Activated CD8-positive, alpha-beta memory T cell treated with anti-CD3 and anti-CD28 coated beads, Interleukin-2, amount 50 U/mL, for 48 hours (primary cell): ENCODE measurements at regions not wholly inside any gene's neighbourhood (a gene's known extent, or its start where the extent isn't known, plus 50 kb on each side); places are given as distances from the start of the nearest gene placed in this dataset.

Experiments
- DNase-seq: peaks from one replicate; pipeline ENCODE4 v3.0.0-alpha.2; 2020

GRCh38 chr3:25272090-25272489 lies 156.0 kb upstream of the RARB start:
- DNase-seq: no peak

DNA sequence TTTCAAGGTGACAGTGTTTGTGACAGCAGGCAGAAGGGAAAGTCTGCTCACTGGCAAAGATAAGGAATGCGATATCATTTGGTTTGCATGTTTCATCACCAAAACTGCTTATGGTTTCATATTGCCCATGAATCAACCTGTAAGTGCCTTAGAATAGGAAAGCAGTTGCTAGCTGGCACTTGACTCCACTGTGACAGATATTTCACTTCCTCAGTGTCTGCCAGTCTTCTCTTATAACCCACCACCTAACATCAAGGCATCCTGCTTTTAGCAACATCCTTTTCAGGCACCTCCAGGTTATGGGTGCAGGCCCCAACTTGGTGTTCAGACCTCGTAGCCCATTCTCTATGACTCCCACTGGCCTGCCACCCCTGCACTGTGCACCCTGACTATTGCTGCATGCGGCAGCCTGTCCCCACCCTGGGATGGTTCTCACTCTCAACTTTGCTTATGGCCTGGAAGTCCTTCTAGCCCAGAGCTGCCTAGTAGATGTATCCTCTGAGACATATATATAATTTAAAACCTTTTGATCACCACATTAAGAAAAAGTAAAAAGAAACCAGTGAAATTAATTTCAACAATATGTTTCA lies 154.4 kb upstream of the RARB start:
- DNase-seq: no peak

DNA sequence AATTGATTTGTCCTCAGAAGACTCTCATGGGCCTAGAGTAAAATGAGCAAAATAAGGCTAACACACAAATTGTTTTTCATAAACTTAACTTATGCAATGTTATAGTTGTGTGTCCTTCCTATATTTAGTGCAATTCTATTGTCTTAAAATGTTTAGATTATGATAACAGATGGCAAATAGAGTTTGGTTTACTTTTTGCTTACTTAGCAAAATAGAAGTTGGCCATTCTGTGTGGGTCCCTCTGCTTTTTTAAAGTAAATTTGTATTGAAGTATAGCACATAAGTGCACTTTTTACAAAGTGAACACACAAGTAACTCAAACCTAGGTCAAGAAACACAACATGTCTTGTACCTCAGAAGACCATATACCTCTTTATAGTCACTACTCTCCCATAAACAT lies 150.6 kb upstream of the RARB start:
- DNase-seq: no peak

DNA sequence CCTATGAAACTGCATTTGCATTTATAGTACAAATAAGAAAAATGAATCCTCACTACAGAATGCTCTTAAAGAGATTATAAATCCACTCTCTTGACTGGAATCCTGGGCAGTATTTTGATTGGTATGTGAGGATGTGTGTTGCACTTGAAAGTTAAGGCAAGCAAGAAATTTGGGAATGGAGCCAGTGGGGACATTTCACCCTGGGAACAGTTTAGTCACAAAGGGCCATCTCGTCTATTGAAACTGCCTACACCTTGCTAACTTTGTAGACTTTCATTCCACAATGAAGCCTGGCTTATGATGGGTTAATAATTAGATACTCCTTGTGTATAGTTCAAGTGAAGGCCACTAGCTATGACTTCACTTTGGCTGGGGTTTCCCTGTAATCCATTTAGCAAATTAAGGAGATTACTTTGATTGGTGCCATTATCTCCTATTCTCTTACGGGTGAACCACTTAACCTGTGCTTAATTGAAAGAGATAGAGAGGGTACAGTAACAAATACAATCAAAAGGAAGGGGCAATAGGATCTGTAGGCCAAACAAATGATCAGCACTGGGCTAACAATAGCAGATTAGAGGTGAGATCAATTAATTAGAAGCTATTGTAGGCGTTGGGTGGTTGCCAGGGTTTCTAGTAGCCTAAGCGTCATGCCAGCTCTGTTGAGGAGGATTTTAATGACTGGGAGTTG lies 146.9 kb upstream of the RARB start:
- DNase-seq: no peak

- no peak for DNase-seq
Measured at GRCh38 chr3:25281732-25282126, 146.3 kb upstream of the RARB start.

DNA sequence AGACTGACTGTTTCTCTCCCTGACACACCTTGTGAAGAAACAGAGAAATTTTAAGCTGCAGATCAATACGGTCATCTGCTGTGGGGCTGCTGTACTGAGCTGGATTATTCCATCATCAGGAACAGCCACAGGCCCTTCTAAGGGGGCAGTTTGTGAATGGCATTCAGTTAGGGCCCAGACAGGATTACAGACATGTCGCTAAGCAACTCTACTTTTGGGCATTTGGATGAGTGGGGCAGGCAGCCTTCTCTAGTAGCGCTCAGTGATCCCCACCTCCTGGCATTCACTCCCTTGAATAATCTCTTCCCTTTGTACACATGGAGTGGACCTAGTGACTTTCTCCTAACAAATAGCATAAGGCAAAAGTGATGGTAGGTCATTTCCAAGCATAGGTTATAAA lies 144.4 kb upstream of the RARB start:
- no peak for DNase-seq

GRCh38 chr3:25284249-25284648 lies 143.8 kb upstream of the RARB start:
- no peak for DNase-seq

DNA sequence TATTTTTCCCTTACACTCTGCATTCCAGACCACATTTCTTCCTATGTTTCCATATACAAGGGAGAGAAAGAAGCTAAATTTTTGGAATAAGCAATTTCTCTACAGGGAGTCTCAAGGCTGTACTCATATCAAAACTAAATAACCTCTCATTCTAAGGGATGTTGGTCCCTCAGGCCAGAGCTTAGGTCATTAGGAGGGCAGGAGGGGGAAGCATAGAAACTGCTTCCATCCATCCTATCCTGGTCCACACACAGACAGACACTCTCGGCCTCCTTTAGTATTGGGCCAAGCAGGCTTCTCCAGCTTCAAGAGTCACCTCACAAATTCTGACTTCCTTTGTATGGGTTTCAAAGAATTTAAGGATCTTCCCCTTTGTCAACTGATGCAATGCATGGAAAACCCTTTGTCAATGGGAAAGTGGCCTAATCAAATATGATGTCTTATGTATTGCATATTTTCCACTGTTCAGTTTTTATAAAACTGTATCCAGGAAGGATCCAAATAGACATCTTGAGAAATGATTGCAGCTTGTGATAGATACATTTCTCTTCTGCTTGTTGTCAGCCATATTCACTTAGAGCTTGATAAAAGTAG lies 140.7 kb upstream of the RARB start:
- no peak for DNase-seq

DNA sequence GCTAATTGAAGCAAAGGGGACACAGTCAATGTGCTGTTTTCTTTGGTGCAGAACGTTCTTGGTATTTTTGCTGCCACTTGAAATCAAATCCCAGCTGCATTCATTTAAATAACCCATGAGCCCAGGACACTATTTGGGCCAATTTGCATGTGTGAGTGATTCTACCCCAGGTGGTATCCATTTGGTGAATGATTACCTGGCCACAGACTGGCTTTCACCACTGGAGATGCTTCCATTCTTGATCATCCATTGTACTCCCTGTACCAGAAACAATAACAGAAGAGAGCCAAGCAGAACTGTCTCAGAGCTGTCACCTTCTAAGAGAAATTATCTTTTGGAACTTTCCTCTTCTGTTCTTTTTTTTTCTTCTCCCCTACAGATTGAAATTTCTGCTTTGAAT lies 139.7 kb upstream of the RARB start:
- DNase-seq: no peak

DNA sequence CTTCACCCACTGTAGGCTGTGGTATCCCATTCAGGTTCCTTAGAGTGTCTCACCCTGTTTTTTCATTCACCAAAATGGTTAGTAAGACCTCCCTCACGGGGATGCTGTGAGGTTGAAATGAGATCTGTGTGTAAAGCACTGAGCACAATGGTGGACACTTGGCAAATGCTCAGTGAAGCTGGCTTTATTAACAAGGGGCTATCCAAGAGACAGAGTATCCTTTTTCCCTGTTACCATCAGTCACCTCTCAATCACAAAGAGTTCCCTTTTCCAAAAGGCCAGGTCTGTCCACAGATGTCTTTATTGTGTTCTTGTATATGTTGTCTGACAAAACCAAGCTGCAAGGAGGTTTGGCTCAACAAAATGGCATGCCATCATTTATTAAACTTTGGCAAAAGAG lies 138.9 kb upstream of the RARB start:
- DNase-seq: no peak

- no peak for DNase-seq
Measured at GRCh38 chr3:25289663-25290062, 138.4 kb upstream of the RARB start.

GRCh38 chr3:25291481-25291905 lies 136.6 kb upstream of the RARB start:
- no peak for DNase-seq

- no peak for DNase-seq
Measured at GRCh38 chr3:25292036-25292435, 136.0 kb upstream of the RARB start.

DNA sequence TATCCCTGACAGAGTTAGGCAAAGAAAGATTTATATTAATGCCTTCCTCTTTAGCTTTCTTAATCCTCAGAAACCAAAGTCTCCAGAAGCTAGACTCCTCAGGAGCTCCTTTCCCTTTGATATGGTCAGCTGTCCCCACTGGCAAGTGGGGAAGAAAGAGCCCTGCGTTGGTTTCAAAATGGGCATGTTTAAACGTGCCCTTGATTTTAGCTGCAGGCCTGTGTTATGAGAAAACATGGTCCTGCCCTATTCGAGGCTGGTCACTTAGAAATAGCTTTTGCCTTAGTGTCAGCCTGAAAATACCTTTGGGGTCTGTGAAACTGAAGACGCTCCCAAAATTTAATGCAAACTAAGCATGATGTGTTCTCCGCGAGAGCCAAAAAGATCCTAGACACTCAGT lies 135.5 kb upstream of the RARB start:
- no peak for DNase-seq

GRCh38 chr3:25293736-25294135 lies 134.3 kb upstream of the RARB start:
- DNase-seq: no peak

DNA sequence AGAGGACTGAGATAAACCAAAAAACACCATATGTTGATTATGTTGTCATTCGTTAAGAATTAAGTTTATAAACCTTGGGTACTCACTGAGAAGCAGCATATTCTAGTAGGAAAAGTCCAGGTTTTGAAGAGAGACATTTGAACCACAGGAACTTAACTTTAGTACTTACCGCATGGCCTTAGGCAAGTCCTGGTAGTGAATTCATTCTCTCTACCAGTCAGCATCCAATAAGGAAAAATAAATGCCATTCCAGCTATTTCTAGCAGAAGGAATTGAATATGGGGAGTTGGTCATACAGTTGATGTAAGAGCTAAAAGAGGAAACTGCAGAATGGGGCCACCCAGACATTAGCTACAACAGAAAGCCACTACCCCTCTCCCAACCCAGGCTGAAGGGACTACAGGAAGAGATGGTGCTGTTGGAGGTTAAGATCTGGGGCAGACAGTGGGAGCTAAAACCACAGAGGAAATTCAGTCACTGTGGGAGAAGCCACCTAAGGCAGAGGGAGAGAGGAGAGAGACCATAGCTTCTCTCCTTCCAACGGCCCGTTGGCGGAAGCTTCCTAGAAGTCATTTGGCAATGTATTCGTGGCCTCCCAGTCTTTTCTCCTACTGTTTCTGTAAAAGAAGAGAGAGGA lies 133.8 kb upstream of the RARB start:
- DNase-seq: no peak

- DNase-seq: no peak
Measured at GRCh38 chr3:25297667-25298585, 130.1 kb upstream of the RARB start.

- no peak for DNase-seq
Measured at GRCh38 chr3:25300141-25300540, 127.9 kb upstream of the RARB start.

DNA sequence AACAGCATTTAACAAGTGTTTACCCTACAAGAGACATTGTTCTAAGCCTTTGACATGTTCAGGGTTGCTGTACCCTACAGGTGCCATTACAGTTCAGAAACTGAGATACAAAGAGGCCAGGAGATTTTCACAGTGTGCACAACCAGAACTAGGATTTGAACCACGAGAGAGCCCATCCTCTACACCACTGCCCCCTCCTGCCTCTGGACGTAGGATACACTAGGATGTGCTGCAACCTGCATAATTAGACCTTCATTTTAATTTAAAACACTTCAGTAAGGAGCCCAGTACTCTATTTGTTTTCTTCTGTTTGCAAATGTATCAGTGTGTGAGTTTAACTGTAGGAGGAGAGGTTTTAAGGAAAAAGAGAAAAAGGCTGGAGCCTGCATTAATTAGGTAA lies 123.1 kb upstream of the RARB start:
- DNase-seq: no peak

DNA sequence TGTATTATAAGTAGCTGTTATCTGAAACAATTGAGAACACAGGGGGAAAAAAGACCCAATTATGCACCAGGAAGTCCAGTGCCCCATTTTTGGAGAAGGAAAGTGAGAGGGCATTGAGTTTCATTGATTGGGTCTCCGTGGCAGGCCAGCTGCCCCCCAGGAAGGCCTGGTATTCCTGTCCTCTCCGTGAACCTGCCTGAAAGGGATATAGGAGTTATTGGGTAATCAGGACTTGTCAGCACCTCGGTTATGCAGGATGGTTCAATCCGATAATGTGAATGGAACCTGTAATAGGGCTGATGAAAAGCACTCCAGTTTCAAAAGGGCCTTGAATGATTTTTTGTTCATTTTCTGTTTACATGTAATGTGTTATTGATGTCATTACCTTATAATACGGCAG lies 122.0 kb upstream of the RARB start:
- no peak for DNase-seq

- DNase-seq: no peak
Measured at GRCh38 chr3:25306705-25307104, 121.4 kb upstream of the RARB start.

DNA sequence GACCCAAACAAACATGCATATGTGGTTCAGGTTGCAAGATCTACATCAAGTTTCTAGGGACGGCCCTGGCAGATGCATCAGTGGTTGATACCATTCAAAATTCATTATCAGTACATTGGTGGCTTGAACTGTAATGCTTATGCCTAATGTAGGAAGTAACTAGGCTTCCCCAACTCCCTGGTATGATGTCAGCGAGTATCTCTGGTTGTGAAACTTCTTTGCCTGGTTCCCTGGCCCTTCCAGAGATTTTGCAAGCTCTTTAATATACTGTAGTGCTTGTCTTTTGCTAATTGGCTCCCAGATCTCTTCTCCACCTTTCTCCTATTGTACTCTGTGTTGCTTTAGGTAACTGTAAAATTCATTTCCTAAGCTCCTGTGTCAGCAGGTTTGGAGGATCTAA lies 114.8 kb upstream of the RARB start:
- no peak for DNase-seq
